Loucy (cell line): ENCODE measurements at regions not wholly inside any gene's neighbourhood (a gene's known extent, or its start where the extent isn't known, plus 50 kb on each side); places are given as distances from the start of the nearest gene placed in this dataset.

Experiments used
- EZH2phosphoT487 ChIP-seq: fragments of 200-600 bp; IDR thresholded peaks from 2 replicates; pipeline ENCODE4 v1.6.1; 2018; ENCODE audit warnings: antibody characterized with exemption, mild to moderate bottlenecking, moderate library complexity, borderline replicate concordance
- TF ChIP-seq, protein P1 (sequence below): fragments of 200-600 bp; sonication (generic); conservative IDR thresholded peaks from 2 replicates; pipeline ENCODE4 v1.5.1; 2014; ENCODE audit warnings: mild to moderate bottlenecking, antibody characterized with exemption, low read length

DNA sequence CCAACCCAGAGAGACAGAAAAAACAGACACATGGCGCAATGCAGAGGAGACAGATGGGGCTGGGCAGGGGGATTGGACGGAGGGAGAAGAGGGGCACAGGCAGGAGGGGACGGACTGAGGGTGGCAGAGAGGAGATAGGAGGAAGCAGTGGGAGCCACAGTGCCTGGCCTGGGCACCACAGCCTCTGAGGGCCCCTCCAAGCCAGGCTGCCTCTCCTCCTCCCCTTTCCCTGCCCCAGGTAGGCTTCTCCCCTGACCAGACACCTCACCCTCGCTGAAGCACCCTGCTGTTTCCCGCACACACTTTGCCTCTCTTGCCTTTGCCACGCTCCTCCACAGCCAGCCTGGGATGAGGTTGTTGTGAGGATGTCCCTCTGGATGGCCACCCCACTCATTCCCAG is 84.0 kb upstream of the PRR20G start:
- TF ChIP-seq, protein P1, sequence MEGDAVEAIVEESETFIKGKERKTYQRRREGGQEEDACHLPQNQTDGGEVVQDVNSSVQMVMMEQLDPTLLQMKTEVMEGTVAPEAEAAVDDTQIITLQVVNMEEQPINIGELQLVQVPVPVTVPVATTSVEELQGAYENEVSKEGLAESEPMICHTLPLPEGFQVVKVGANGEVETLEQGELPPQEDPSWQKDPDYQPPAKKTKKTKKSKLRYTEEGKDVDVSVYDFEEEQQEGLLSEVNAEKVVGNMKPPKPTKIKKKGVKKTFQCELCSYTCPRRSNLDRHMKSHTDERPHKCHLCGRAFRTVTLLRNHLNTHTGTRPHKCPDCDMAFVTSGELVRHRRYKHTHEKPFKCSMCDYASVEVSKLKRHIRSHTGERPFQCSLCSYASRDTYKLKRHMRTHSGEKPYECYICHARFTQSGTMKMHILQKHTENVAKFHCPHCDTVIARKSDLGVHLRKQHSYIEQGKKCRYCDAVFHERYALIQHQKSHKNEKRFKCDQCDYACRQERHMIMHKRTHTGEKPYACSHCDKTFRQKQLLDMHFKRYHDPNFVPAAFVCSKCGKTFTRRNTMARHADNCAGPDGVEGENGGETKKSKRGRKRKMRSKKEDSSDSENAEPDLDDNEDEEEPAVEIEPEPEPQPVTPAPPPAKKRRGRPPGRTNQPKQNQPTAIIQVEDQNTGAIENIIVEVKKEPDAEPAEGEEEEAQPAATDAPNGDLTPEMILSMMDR: no peak
- TF ChIP-seq EZH2phosphoT487: no peak
